GM12873 (cell line): ENCODE measurements at regions not wholly inside any gene's neighbourhood (a gene's known extent, or its start where the extent isn't known, plus 50 kb on each side); places are given as distances from the start of the nearest gene placed in this dataset.

Experiments used
- CTCF ChIP-seq: IDR thresholded peaks from 2 replicates; pipeline ENCODE4 v1.5.1; 2012; ENCODE audit warnings: low read depth, mild to moderate bottlenecking, moderate library complexity, low read length, control low read depth; ENCODE audit not compliant: insufficient read depth; ENCODE audit errors: missing control alignments

DNA sequence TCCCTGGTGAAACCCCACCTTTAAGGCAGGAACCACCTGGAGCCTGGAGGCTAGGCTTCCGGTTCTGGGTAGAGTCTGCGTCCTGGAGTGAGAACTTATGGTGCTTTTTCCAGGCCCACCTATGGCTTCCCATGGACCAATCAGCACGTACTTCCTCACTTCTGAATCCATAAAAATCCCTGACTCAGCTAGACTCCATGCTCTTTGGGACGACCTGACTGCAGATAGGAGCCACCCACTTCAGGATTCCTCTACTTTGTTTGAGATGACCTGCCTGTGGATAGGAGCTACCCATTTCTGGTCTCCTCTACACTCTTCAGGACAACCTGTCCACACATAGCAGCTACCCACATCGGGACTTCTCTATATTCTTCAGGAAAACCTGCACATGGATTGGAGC is 168.8 kb upstream of the IRX2 start:
- TF ChIP-seq CTCF, result no peak

DNA sequence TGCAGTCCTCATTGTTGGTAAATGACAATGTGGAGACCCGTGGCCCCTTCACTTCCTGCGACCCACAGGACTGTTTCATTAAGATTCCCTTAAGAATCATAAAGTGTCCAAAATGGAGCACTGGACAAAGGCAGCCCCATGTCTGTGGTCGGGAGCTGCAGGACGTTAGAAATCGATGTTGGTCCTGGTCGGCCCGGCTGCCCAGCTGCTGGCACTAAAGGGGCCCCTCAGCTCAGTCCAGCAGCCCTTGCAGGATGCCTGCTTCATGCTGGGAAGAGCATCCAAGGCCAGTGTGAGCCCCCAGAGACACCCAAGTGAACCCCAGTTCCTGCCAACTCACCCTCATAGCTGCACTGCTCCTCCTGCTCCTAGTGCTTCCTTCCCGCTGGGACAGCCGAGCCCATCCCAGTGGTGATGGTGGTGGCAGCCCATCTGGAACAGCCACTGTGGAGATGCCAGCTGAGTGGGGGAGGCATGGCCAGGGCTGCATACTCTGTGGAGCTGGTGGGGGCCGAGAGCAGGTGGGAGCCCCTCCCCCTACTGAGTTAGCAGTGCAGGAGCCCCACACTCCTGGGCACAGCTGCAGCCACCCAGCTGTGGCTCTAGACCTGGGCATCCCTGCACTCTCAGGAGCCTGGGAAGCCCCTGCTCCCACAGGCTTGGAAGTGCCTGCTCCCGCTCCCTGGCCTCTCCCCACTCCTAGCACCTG is 168.0 kb upstream of the IRX2 start:
- no peak for TF ChIP-seq CTCF

GRCh38 chr5:2917524-2917923 is 166.0 kb upstream of the IRX2 start:
- TF ChIP-seq CTCF, result no peak

DNA sequence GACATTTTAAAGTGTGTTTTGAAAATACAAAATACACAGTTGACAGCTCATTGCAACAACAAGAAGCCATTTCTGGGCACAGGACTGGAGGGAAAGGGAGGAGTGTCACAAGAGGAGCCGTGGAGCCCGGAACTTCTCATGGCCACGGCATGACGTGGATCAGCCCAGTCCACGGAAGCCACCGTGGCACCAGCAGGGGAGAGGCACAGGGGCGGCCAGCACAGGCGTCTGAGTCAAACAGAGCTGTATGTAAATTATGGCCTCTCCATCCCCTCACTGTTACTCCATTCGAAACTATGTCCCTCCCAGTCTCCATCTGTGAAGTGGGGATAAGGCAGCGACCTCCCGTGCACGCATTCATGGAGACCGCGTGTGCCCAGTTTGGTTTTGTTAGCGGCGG is 165.6 kb upstream of the IRX2 start:
- TF ChIP-seq CTCF, result no peak

DNA sequence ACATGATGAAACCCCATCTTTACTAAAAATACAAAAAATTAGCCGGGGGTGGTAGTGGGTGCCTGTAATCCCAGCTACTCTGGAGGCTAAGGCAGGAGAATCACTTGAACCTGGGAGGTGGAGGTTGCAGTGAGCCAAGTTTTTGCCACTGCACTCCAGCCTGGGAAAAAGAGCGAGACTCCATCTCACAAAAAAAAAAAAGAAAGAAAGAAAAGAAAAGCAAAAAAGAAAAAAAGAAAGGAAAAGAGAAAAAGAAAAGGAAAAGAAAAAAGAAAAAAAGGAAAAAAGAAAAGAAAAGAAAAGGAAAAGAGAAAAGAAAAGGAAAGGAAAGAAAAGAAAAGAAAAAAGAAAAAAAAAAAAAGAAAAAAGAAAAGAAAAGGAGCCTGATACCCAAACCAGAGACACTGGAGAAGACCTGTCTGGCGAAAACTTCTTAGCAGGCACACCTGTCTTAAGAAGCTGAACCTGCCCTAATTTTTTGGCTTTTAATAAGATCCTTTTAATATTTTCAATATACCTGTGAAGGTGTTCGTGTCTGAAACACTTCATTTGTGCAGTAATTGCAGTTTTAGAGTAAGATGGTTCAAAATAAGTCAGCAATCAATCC is 164.7 kb upstream of the IRX2 start:
- TF ChIP-seq CTCF, result no peak

- no peak for TF ChIP-seq CTCF
These were observed 163.6 kb upstream of the IRX2 start for GRCh38 chr5:2914981-2915484.

- TF ChIP-seq CTCF, result no peak
These were observed 162.7 kb upstream of the IRX2 start for GRCh38 chr5:2914022-2914661.
